Activated CD8-positive, alpha-beta memory T cell treated with anti-CD3 and anti-CD28 coated beads, Interleukin-2, amount 50 U/mL, for 48 hours (primary cell): ENCODE measurements at regions not wholly inside any gene's neighbourhood (a gene's known extent, or its start where the extent isn't known, plus 50 kb on each side); places are given as distances from the start of the nearest gene placed in this dataset.
"Not testable (repeated sequence)": the region's sequence is repeated elsewhere in the genome, so short reads cannot be mapped to it uniquely, and the experiment has no call there.

Experiments used
- DNase-seq: peaks from one replicate; pipeline ENCODE4 v3.0.0-alpha.2; 2020

DNA sequence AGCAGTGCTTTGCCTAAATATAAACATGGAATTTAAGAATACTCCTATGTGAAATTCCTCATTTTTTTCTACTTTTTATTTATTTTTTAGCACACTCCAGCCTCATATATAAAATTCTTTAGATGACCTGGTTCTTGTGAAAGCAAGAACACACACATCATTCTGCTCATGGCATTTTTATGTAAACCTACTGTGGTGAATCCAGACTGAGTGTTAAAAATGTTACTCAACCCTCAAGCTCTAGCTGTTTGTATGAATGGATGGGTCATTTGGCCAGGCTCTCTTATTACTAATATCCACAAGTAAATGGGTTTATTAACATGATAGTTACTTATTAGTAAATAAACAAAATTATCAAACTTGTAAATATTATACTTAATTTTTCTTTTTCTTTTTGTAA is 551.7 kb upstream of the LRRN3 start:
- no peak for DNase-seq

DNA sequence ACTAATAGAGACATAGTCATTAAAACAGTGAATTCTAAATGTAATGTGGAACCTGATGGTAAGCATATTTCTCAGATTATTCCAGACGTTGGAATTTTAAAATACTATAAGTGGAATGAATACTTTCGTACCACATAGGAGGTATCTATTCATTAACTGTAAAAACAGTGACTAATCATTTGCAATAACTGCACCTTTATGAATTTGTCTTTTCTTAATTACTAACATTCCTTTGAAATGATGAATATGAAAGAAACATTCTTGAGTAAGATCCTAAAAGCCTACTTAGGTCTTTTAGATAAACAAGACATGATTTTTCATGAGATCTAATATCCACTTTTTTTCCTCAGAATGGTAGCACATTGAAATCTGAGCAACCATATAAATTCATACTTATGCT is 549.0 kb upstream of the LRRN3 start:
- no peak for DNase-seq

DNA sequence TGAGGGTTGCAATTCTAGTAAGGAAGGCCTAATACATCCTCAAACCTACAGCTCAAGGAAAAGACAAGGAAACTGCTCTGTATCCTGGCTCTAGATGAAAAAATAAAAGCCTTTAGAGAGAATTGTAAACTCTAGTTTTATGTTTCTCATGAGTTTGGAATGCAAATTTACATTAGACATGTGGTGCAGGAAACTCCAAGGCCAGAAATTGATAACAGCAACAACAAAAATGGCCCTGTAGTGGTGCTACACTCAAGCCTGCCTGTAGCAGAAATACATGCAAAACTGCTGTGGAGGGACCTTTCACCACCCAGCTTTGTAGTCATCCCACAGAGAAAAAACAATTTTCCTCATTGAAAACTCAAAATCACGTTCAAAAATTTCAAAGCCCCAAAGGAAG is 546.7 kb upstream of the LRRN3 start:
- DNase-seq: no peak

DNA sequence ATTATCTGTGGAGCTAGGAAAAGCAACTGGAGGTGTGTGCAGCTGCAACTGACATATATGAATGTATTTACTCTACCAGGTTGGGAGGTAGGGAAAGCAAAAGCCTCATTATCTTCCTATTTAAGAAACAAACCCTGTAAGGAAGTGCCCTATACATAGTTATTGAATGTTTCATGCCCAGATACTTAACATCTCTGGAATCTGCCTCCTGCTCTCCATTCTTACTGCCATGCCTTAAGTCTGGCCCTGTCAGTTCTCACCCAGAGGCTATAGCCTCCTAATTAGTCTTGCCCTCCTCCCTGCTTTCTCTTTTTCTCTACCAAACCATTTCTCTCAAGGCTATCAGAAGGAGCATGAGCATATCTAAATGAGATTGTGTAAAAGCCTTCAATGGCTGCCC is 542.6 kb upstream of the LRRN3 start:
- DNase-seq: no peak

DNA sequence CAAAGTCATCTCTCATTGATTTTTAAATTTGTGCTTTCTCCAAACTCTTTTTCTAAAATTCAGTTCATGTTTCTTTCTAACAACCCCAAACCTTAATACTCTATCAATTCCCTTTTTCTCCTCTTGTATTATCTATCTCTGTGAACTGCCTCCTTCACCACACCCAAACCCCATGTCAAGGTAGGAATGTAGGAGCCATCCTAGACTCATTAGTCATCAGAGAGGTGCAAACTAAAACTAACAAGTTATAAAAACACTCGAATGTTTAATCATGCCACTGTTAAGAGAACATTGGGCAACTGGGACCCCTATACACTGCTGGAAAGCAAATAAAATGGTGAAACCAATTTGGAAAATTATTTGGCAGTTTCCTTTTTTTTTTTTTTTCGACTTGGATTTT is 533.8 kb upstream of the LRRN3 start:
- DNase-seq: no peak

DNA sequence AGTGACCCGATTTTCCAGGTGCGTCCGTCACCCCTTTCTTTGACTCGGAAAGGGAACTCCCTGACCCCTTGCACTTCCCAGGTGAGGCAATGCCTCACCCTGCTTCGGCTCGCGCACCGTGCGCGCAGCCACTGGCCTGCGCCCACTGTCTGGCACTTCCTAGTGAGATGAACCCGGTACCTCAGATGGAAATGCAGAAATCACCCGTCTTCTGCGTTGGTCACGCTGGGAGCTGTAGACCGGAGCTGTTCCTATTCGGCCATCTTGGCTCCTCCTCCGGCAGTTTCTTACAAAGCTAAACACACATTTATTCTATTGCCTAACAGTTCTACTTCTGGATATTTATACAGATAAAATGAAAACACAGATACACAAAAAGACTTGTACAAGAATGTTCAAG is 527.6 kb upstream of the LRRN3 start:
- not testable (repeated sequence) for DNase-seq

DNA sequence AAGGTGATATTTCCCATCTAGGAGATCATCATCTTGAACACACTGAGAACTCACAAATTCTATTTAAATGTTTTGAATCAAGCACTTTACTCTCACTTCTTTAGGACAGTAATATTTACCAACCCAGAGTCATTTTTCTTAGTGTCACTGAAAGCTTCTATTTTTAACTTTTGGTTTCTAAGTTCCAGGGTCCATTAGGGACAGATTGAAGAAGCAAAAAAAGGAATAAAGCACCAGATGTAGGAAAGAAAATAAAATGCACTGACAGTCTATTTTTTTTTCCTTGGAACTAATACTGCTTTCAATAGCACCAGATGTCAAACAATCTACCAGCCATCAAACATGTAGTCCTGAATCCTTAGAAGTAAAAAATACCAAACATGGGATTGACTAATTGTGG is 526.7 kb upstream of the LRRN3 start:
- DNase-seq: no peak

DNA sequence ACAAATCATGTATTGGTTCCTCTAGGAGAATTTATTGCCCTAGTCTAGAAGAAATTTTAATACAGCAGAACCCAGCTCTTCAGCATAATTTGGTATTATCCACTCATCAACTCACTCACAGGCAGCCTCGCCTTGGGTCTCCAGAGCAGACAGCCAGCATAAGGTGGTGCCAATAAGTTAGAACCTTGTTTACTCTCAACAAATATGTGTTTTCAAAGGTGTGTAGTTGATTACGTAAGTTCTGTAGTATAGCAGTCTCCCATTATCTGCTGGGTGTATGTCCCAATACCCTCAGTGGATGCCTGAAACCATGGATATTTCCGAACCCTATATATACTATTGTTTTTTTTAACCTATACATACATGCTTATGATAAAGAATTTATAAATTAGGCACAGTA is 522.5 kb upstream of the LRRN3 start:
- DNase-seq: no peak

DNA sequence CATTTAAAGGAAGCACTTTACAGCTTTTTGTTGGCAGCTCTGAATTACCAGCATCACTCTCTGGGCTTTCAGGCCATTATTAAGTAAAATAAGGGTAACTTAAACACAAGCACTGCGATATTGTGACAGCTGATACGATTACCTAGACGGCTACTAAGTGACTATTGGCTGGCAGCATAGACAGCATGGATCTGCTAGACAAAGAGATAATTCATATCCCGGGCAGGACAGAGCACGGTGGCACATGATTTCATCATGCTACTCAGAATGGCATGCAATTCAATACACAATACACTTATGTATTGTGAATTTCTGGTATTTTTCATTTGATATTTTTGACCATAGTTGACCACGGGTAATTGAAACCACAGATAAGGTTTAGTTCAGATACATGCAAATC is 522.0 kb upstream of the LRRN3 start:
- DNase-seq: no peak

DNA sequence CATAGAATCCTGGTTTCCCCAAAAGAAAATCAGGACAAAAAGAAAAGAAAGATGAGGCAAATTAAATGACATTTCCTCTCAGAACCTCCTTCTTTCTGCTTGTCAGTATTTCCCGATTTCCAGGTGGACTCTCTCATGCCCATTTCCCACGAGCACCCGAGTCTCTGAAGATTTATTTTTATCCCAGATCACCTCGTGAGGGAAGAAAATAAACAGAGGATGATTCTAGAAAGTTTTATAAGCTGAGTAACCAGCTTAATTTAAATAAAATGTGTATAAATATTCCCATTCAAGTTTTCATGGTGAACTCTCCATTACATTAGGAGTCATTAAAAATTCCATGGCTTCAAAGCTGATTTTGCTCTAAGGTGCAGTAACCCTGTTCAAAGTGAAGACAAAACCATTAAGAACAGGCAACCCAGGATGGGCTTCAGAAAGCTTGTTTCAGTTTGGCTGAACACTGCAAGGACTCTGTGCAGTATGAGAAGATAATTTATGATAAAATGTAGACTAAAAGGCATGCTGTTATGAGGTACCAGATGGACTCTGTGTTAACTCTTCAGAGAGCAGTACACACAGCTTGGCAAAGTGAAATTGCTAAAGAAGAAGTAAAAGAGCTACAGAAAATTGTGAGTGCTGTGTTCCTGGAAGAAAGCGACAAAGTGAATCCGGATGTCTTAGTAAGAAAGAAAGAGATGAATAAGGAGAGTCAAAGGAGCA is 521.3 kb upstream of the LRRN3 start:
- no peak for DNase-seq

DNA sequence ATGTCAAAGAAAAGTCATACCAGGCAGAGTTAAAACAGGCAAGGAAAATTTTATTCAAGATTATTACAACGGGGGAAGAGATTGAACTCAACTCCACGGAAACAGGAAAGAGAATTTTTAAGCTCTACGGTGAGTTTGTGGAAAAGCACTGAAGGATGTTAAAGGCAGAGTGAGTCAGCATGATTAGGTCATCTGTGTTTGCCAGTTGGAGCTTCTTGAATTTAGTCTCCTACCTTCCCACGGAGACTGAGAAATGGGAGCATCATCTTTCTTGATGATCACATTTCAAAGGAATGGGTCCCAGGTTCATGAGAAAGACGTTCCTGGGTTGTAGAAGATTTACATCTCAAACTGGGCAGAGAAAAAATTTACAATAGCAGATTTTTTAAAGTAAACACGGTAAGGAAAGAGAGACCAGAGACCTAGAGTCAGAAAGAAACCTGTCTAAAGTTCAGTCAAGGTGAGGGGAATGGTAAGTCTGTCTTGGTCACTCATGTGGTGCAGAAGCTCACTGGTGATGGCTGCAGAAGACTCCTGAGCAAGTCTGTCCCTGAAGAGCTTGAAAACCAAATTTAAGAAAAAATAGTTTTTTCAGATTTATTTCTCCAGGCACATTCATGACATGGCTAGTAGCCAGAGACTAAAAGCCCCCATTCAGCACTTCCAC is 516.9 kb upstream of the LRRN3 start:
- no peak for DNase-seq

DNA sequence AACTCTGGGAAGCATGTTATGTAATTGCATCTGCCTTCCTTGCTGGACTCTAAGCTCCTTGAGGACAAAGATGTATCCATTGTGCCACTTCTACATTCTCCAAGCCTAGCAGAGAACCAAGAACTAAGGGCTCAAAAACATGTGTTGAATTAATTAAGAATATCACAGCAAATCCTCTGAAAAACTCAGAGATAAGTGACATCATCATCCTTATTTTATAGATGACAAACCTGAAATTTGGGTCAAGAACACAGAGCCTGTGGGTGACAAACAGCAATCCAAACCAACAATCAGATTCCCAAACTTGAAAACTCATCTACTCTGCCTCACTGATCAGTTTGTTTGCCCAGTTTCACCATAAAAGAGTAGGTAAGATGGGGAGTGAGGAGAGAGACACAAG is 503.6 kb upstream of the LRRN3 start:
- no peak for DNase-seq

DNA sequence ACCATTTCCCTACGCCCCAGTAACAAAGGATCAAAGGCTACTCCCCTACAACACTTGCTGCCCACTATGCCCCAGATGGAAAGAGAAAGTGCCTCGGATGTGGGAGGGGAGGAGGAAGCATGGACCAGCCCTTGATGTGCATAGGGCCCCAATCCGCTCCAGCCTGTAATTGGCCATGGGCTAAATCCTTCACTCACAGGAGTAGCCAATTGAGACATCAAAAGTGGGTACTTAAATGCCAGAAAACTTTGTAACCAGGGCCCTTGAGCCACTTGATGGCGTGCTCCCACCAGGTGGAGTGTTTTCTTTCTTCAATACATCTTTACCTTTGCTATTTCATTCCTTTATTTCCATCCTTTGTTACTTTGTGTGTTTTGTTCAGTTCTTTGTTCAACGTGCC is 500.5 kb upstream of the LRRN3 start:
- DNase-seq: no peak

DNA sequence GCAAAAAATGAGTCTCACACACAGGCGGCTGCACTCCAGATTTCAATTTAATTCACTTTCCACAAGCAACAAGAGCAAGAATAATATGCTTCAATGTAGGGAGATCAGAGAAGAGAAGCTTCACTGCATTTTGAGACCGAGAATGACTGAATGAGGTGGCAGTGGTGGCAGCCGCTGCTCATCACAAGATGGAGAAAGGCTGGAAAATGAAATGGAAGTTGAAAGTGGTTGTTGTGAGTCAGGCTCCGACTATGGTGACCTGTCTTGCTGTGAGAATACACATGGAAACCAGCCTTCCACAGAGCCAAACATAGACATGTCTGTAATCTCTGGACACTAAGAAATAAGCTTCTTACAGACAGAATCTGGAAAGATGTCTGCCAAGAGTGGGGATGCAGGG is 499.6 kb upstream of the LRRN3 start:
- DNase-seq: no peak

DNA sequence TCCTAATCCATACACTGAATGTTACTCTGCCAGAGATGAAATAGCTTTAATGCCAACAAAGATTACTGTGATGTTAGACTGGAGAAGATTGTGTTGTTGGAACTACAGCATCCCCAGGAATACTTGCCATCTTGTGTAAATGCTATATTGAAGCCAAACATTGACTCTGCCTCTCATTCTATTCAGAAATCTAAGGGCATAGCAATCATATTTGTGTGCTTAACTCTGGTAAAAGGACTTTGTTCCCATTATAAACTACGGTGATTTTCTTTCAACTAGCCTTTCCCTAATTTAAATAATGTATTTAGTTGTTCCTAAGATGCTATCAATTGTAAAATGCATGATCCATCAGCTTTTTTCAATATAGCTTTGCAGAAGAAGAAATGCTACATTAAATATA is 498.4 kb upstream of the LRRN3 start:
- no peak for DNase-seq

DNA sequence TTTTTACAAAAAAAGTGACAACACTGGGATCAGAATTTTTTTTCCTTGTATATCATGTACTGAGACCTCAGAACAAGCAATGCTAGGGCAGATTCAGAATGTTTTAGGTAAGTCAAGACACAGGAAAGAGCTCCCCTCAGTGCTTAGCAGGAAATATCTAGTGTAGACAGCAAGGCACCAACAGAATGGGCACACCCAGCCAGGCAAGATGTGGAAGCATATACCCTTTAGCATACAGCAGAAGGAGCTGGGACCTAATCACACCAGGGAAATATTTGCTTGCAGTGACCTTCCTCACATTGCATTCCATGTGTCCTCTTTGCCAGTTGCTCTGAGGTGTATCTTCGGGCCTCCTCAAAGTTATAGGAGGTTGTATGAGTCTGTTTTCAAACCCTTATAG is 497.6 kb upstream of the LRRN3 start:
- no peak for DNase-seq

DNA sequence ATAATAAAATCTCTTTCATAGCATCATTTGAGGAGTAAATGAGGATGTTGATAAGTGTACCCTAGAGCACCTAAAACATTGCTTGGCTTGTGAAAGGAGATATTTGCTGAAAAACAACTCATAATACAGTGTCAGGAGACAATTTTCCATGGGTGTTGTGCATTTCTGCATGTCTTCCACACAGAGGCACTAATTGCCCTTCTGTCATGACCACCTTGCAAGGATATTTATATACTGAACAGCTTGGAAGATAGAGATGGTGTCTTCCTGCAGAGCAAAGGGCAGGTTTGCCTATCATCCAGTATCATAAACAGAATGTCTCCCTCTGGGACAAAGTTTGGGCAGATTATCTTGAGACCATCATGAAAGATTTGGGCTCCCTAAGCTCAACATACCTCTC is 495.2 kb upstream of the LRRN3 start:
- DNase-seq: no peak

DNA sequence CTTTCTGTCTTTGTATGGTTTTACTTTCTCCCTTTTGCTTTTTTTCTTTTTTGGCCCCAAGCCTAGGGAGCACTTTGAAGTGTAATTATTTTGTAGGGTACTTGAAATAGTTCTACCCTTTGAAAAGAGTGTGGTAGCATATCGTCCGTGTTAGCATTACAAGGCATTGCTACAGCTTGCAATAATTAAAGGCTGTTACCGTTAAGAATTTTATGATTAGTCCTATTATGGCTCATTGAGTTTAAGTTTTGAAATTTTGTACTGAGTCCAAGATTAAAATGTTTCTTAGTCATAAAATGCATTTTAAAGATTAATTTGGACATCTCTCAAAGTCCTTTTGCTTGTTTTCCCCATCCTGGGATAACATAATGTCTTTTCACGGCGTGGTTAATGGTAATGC is 490.0 kb upstream of the LRRN3 start:
- no peak for DNase-seq

DNA sequence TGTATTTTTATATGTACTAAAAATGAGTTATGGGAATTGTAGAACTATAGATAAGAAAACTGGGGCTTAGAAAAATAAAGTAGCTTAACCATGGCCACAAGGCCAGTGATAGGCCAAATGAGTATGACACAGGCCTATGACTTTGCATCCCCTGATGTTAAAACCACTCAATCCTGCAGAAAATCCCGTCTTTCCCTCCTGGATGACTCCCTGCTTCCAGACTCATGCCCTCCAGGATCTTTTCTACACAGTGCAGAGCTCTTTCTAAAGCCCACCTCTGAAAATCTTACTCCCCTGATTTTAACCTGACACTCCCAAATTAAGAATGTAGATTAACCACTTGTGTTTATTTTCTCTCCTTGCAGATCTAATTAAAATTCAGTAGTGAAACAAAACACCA is 489.2 kb upstream of the LRRN3 start:
- DNase-seq: no peak

DNA sequence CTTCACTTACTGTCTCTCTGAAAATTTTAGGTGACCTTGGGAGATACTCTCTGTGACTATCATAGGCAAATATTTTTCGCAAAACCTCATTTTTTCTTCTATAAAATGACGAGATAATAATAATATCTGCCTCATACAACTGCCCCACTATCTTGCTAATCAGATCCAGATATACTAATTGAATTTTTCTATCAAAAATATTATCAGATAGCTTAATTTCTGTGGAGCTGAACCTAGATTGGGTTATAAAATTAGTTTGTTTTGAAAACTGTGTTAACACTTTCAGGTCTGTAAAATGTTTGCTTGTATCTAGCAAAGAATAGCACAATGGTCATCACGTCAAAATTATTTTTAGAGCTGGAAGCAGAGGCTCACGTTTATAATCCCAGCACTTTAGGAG is 486.7 kb upstream of the LRRN3 start:
- no peak for DNase-seq

DNA sequence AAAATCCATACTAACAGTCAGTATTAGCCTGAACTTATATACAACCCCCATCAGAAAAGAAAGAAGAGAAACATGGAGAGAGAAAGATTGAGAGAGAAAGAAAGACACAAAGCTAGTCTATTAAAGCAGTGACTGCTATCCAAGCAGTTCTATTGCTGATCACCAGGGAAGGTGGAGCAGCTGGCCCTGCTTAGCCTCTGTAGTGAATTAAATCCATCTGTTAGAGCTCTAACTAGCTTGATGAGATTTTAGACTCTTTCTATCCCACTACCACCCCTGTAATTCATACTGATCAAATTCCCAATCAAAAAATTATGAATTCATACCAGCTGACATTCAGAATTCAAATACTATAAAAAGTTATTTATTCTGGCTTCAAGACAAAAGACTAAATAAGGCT is 486.0 kb upstream of the LRRN3 start:
- no peak for DNase-seq

DNA sequence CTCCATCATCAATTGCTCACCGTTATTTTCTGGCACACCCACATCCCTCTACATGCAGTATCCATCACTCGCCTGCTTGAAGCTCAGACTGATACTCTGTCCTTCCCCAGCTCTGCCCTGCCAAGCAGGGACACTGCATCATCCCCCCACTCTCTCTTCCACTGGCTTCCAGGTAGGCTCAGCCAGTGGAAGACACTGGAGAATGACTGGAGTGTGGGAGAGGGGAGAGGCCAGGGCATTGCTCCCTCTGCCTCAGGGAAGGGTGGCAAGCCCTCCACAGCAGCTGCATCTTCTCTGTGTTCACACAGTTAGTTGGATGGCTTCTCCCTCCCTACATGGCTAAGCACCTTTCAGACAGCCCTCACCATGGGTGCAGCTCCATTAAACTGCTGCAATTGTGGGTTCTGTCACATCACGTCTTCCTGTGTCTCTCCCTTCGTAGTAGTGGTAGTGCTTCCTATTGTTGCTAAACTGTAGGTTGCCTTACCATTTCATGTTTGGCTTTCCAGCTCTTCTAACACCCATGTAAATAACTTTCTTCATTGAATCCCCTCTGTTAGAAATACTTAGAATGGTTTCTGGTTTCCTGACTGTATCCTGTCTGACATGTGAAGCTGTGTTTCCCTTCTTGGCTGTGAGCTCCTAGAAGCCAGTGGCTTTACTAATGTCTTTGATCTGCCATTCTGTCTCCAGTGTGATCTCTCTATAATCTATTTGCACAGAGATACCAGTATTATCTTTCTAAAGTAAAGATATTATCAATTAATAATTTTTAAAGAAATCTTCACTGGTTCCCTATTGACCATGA is 483.7 kb upstream of the LRRN3 start:
- DNase-seq: no peak

DNA sequence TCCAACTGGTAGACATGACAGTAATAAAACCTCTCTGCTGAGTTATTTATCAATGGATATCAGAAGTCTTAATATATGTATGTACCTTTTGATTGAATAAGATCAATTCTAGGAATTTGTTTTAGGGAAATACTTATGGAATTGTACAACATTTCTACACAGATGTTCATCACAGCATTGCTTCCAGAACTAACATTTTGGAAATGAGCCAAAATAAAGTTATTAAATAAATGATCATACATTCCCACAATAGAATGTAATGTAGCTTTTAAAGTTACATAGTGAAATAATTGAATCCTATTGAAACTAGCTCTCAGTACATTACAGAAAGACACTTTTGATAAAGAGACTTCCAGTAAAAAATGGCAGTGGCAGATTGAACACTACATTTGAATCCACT is 481.6 kb upstream of the LRRN3 start:
- DNase-seq: no peak

DNA sequence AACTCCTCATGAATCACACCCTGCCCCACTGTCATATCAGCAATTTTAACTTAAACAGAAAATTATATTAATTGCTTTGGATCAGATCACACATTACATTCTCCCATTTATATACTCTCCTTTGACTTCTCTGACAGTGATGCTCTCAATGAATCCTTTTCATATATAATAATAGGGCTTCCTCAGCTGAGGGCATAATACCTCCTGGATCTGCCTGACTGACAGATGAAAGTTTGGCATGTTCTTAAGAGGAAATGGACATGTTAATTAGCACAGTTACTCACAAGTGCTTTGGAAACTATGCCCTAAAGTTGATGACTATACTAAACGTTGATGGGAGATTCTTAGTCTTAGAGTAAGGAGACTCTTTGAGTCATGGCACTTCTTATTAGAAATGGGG is 478.2 kb upstream of the LRRN3 start:
- DNase-seq: no peak
